ENCODE measurements at regions not wholly inside any gene's neighbourhood (a gene's known extent, or its start where the extent isn't known, plus 50 kb on each side); places are given as distances from the start of the nearest gene placed in this dataset.

- no peaks in the 10 kb centered on the region for H3K27me3 ChIP-seq (ENCODE audit: insufficient read depth, poor library complexity, severe bottlenecking)
- no peaks in the 10 kb centered on the region for H3K9me3 ChIP-seq (ENCODE audit: severe bottlenecking)
- ATAC-seq (ENCODE audit: low read depth), result no peak; the same call in 2 of the 3 replicates
- no peak overlapping the region for H3K4me3 ChIP-seq (ENCODE audit: severe bottlenecking)
- H3K4me1 ChIP-seq (ENCODE audit: insufficient read depth, poor library complexity, severe bottlenecking), result peaks cover 29% of the 10 kb centered on the region
- no peak for TF ChIP-seq CTCF (IDR thresholded peaks at IDR 0.05; ENCODE audit: poor library complexity, severe bottlenecking)
- peak overlapping the region; percentile 89 for H3K27ac ChIP-seq (ENCODE audit: poor library complexity, severe bottlenecking)
- no peaks in the 10 kb centered on the region for H3K36me3 ChIP-seq (ENCODE audit: low read depth)
- DNase-seq (ENCODE audit: low spot score), result no peak
These were observed 158.3 kb upstream of the NDUFV2 start for GRCh38 chr18:8943900-8944870.

- DNase-seq (ENCODE audit: low spot score) (no peak), ATAC-seq (ENCODE audit: low read depth) (no peak)
- Histone ChIP-seq H3K9me3 (ENCODE audit: severe bottlenecking) (no peaks in the 10 kb centered on the region), H3K4me3 (ENCODE audit: severe bottlenecking) (no peak overlapping the region), H3K27ac (ENCODE audit: poor library complexity, severe bottlenecking) (peak overlapping the region; percentile 89), H3K36me3 (ENCODE audit: low read depth) (no peaks in the 10 kb centered on the region), H3K4me1 (ENCODE audit: insufficient read depth, poor library complexity, severe bottlenecking) (peaks cover 34% of the 10 kb centered on the region), H3K27me3 (ENCODE audit: insufficient read depth, poor library complexity, severe bottlenecking) (no peaks in the 10 kb centered on the region)
- no peak for TF ChIP-seq CTCF (IDR thresholded peaks at IDR 0.05; ENCODE audit: poor library complexity, severe bottlenecking)
These were observed 157.6 kb upstream of the NDUFV2 start for GRCh38 chr18:8944871-8945245.

GRCh38 chr18:8945514-8945913 is 157.0 kb upstream of the NDUFV2 start:
- Histone ChIP-seq H3K4me3 (ENCODE audit: severe bottlenecking) (no peak overlapping the region), H3K9me3 (ENCODE audit: severe bottlenecking) (no peaks in the 10 kb centered on the region), H3K36me3 (ENCODE audit: low read depth) (no peaks in the 10 kb centered on the region), H3K27ac (ENCODE audit: poor library complexity, severe bottlenecking) (peak overlapping the region; percentile 89), H3K27me3 (ENCODE audit: insufficient read depth, poor library complexity, severe bottlenecking) (no peaks in the 10 kb centered on the region), H3K4me1 (ENCODE audit: insufficient read depth, poor library complexity, severe bottlenecking) (peaks cover 34% of the 10 kb centered on the region)
- no peak for DNase-seq (ENCODE audit: low spot score)
- no peak for ATAC-seq (ENCODE audit: low read depth)
- TF ChIP-seq CTCF (IDR thresholded peaks at IDR 0.05; ENCODE audit: poor library complexity, severe bottlenecking), result no peak

GRCh38 chr18:8946066-8946838 is 156.2 kb upstream of the NDUFV2 start:
- ATAC-seq (ENCODE audit: low read depth) (peak; percentile 73), DNase-seq (ENCODE audit: low spot score) (no peak)
- Histone ChIP-seq H3K9me3 (ENCODE audit: severe bottlenecking) (no peaks in the 10 kb centered on the region), H3K4me1 (ENCODE audit: insufficient read depth, poor library complexity, severe bottlenecking) (peaks cover 34% of the 10 kb centered on the region), H3K36me3 (ENCODE audit: low read depth) (no peaks in the 10 kb centered on the region), H3K27me3 (ENCODE audit: insufficient read depth, poor library complexity, severe bottlenecking) (no peaks in the 10 kb centered on the region), H3K4me3 (ENCODE audit: severe bottlenecking) (no peak overlapping the region), H3K27ac (ENCODE audit: poor library complexity, severe bottlenecking) (peak overlapping the region; percentile 89)
- no peak for TF ChIP-seq CTCF (IDR thresholded peaks at IDR 0.05; ENCODE audit: poor library complexity, severe bottlenecking)

All from RWPE2 (cell line).